Erythroblast (primary cell): ENCODE measurements at regions not wholly inside any gene's neighbourhood (a gene's known extent, or its start where the extent isn't known, plus 50 kb on each side); places are given as distances from the start of the nearest gene placed in this dataset.

Source experiments
- DNase-seq, 2 experiments: peaks; one replicate each; lab custom pipeline; 2025; lab: John Stamatoyannopoulos, UW
- GATA1 ChIP-seq: IDR thresholded peaks from 2 replicates; pipeline ENCODE4 v1.6.1; 2011; ENCODE audit warnings: low read depth, mild to moderate bottlenecking, control low read depth, low read length, moderate library complexity
- POLR2A ChIP-seq: IDR thresholded peaks from 2 replicates; pipeline ENCODE4 v1.6.1; 2011; ENCODE audit warnings: mild to moderate bottlenecking, low read length

DNA sequence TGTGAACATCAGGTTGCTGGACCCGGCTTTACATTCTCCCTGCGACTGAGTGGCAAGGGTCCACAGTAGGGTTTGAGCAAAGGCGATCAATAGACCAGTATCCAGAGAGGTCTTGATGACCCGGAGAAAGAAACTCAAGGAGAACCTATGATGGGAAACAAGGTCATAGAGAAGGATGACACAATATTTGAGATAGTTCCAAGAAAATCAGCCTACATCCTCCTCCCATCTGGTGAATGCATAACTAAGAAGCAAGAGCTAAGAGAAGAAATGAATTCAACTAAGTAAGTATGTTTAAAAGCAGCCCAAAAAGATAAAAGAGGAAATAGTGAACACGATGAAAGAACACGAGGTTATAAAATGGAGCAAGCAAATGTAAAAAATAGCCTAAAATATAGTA is 166.3 kb downstream of the CD8B2 start:
- no peak for DNase-seq
- TF ChIP-seq GATA1 (no peak), POLR2A (no peak)

- TF ChIP-seq POLR2A (no peak), GATA1 (no peak)
- DNase-seq = no peak
Measured at GRCh38 chr2:106658616-106659015, 171.5 kb downstream of the CD8B2 start.

DNA sequence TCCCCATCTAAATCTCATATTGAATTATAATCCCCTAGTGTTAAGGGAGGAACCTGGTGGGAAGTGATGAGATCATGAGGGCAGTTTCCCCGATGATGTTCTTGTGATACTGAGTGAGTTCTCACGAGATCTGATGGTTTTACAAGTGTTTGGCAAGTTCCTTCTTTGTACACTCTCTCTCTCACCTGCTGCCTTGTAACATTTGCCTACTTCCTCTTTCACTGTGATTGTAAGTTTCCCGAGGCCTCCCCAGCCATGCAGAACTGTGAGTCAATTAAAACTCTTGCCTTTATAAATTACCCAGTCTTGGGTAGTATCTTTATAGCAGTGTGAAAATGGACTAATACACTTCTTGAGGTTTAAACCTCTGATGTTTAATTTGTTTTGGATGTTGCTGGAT is 177.5 kb downstream of the CD8B2 start:
- TF ChIP-seq POLR2A (no peak), GATA1 (no peak)
- DNase-seq = no peak

GRCh38 chr2:106667478-106668070 is 180.4 kb downstream of the CD8B2 start:
- TF ChIP-seq GATA1 (no peak), POLR2A (no peak)
- no peak for DNase-seq

GRCh38 chr2:106685180-106685897 is 198.2 kb downstream of the CD8B2 start:
- no peak for DNase-seq
- TF ChIP-seq GATA1 = no peak
- TF ChIP-seq POLR2A = no peak

GRCh38 chr2:106686814-106687213 is 199.2 kb downstream of the ST6GAL2 start:
- no peak for DNase-seq
- no peak for TF ChIP-seq POLR2A
- TF ChIP-seq GATA1 = no peak

DNA sequence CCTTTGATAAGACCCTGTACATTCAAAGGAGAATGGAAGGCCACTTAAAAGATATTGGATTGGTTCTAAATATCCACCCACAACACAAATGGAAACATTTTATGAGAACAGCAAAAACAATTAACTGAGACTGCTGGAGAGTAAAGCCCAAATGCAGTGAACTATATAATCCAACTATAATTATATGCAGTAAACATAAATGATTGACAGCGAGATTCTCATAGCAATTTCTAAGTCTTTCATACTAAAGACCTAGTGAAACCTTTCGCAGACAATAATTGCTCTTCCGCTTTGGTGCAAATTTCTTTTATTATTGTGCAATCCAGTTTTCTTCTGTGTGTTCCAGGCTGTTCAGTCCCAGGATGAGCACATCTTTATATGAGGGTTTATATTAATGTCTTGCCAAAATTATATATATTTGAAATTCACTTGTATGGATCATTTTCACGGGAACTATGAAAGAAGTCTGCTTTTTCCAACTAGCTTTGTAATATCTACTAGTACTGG is 190.9 kb downstream of the ST6GAL2 start:
- TF ChIP-seq GATA1 (no peak), POLR2A (no peak)
- DNase-seq = no peak

DNA sequence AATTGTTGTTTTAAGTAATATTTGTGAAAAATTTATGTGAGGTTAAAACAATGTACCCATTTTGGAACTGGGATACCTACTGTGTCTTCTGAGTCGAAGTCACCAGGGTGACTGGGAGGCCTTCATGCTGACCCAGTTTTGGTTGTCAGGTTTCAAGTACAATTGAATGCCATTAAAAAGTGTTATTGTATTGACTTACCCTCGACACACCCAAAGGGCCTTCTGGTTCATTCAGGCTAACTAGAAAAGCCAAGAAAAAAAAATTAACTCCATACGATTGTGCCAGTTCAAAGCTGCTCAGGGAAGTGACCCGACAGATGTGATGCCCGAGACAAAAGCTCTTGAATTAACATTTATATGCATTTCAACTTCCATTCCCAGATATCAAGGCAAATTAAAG is 190.0 kb downstream of the ST6GAL2 start:
- no peak for DNase-seq
- TF ChIP-seq GATA1 = no peak
- no peak for TF ChIP-seq POLR2A

DNA sequence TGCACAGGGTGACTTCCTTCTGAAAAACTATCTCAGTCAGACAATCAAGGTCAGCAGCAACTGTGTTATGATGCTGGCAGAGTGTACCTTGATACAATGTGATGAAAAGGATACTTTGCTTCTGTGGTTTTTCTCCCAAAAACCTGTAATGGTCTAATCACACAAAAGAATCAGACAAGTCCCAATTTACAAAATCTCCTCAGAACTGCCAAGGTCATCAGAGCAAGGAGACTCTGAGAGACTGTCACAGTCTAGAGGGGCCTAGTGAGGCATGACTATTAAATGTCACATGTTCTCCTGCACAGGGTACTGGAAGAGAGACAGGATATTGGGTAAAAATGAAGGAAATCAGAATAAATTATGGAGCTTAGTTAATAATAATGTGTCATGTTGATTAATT is 185.4 kb downstream of the ST6GAL2 start:
- TF ChIP-seq POLR2A (no peak), GATA1 (no peak)
- DNase-seq = no peak

DNA sequence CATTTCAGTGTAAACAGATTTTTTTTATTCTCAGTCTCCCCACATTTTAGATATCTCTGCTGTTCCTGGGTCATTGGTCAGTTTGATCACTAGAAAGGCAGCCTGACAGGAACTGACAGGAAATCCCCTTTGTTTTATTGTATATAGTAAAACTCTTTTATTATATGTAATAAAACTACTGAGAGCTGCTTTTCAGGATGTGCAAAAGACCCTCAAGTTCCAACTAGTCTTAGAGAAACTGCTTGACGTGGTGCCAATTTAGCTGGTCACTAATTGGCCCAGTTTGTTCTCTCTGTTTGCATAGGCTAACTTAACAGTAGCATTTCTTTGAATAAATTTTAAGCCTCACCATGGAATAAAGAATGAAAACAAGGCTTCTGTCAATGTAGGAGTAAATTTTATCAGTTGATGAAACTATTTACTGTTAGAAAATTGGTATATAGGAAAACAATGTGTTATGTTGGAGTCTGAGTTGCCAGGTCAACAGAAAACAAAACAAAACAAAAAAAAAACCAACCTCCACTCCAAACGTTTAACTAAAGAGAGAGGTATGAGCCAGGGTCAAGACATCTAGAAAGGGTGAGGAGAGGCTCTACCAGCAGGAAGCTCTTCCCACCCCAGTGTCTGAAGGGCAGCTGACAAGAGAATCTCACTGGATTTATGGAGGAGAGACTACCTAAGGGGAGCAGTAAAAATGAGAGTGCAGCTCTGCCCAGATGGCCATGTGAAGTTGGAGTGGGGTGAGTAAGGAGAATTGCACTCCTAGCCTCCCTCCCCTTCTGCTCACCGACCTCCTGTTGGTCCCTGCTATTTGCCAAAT is 184.6 kb downstream of the ST6GAL2 start:
- DNase-seq = no peak
- TF ChIP-seq POLR2A (no peak), GATA1 (no peak)

DNA sequence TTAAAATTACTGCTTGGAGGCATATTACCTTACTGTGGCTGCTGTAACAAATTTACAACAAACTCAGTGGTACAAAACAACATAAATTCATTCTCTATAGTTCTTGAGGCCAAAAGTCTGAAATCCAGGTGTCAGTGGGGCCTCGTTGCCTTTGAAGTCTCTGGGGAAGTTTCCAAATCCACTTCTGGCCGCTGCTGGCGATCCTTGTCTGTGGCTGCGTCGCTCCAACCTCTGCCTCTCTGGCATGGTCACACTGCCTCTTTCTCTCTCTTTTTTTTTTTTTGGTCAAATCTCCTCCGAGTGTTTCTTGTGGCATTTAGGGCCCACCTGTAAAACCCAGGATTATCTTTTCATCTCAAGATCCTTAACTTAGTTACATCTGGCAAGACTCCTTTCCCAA is 182.8 kb downstream of the ST6GAL2 start:
- TF ChIP-seq POLR2A (no peak), GATA1 (no peak)
- no peak for DNase-seq

DNA sequence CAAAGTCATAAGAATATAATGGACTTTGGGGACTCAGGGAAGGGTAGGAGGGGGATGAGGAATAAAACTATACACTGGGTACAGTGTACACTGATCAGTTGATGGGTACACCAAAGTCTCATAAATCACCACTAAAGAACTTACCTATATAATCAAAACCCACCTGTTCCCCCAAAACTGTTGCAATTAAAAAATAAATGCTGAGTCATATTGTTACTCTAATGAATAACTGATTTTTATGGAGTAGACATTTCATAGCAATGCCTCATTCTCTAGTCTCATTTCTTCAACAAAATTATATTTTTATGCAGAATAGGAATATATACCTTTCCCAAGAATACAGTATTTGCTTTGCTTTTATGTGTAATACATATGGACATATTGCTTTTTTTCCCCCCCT is 181.2 kb downstream of the ST6GAL2 start:
- no peak for TF ChIP-seq POLR2A
- TF ChIP-seq GATA1 = no peak
- DNase-seq = no peak

DNA sequence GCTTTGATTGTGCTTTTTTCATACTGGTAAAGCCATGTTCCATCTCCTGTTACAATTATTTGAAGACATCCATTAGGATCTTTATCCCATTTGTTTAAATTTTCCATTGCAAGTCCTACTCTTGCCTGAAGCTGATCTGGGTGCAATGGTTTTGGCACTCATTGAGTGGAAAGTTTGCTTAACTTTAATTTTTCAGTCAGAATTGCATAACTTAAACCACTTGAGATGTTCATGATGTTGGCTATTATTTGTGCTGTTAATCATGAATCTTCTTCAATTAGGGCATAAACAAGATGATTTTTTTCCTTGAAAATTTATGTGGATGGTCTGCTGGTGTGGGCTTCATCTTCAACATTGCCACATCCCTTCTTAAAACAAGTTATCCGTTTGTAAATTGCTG is 180.1 kb downstream of the ST6GAL2 start:
- DNase-seq = no peak
- TF ChIP-seq POLR2A = no peak
- no peak for TF ChIP-seq GATA1

- DNase-seq = no peak
- TF ChIP-seq POLR2A (no peak), GATA1 (no peak)
Measured at GRCh38 chr2:106706283-106706682, 179.7 kb downstream of the ST6GAL2 start.

GRCh38 chr2:106708209-106708608 is 177.8 kb downstream of the ST6GAL2 start:
- no peak for TF ChIP-seq GATA1

GRCh38 chr2:106709229-106709628 is 176.7 kb downstream of the ST6GAL2 start:
- DNase-seq = no peak
- TF ChIP-seq POLR2A (no peak), GATA1 (no peak)

More at GRCh38 chr2:106708209-106708608, 177.8 kb downstream of the ST6GAL2 start:
- no peak for DNase-seq
